GM18517 (cell line): ENCODE measurements at regions not wholly inside any gene's neighbourhood (a gene's known extent, or its start where the extent isn't known, plus 50 kb on each side); places are given as distances from the start of the nearest gene placed in this dataset.

Experiments used
- ATAC-seq: cut with Tn5 transposase; IDR thresholded peaks from one replicate; pipeline ENCODE4 v1.9.1; 2021; ENCODE audit warnings: mild to moderate bottlenecking, moderate library complexity; ENCODE audit not compliant: unreplicated experiment

- no peak for ATAC-seq
Measured at GRCh38 chr17:33352526-33352925, 59.4 kb upstream of the ASIC2 start.

GRCh38 chr17:33356266-33356665, 63.2 kb upstream of the ASIC2 start:
- ATAC-seq = no peak

DNA sequence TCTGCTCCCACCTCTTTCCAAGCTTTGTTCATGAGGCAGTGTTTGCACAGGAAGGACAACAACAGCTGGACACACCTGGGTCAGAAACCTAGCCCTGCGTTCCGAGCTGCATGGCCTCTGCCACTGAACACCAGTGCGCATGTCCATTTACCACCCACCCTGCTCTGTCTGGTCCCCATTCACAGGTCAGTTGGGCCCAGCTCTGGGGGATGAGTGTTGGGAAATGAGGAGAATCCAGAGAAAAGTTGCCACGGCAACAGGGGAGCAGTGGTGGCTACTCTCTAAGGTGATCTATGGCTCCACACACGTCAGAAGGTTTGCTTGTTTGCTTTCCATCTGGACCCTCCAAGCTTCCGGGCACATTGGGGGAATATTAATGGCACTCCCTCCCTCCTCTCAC, 70.4 kb upstream of the ASIC2 start:
- no peak for ATAC-seq

- no peak for ATAC-seq
Measured at GRCh38 chr17:33366960-33367359, 73.9 kb upstream of the ASIC2 start.

DNA sequence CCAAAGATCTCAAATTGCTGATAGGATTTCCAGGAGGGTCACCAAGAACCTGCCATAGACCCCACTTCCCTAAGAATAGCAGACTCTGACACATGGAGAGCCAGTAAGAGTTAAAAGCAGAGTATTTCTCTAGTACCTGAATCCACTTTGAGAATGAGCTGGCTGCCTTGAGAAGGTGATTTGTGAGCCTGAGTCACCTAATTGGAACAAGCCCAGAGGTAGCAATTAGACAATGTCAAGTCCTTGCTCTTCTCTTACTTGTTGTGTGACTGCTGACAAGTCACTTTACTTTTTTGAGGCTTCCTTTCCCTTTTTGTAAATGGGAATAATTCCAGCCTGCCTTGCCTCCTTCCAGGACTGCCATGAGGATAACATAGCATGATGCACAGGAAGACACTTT, 76.1 kb upstream of the ASIC2 start:
- ATAC-seq = no peak

DNA sequence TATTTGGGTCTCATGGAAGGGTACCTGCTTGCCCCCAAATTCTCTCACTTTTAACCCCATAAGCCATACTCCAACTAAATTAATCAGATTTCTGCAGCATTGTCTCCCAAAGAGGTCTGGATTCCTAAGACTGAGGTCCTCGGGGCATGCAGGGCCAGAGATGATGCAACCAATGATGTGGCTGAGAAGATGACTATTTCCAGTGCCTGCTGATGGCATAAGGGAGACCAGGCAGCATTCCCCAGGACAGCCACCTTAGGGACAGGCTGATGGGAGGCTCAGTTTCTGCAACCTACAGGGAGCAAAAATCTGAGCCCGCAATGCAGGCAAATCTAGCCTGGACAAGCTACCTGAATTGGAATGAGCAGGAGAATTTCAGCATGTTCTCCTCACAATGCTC, 76.8 kb upstream of the ASIC2 start:
- ATAC-seq = no peak

- no peak for ATAC-seq
Measured at GRCh38 chr17:33370401-33370800, 77.3 kb upstream of the ASIC2 start.

- no peak for ATAC-seq
Measured at GRCh38 chr17:33371377-33371776, 78.3 kb upstream of the ASIC2 start.

GRCh38 chr17:33373273-33373672, 80.2 kb upstream of the ASIC2 start:
- no peak for ATAC-seq

DNA sequence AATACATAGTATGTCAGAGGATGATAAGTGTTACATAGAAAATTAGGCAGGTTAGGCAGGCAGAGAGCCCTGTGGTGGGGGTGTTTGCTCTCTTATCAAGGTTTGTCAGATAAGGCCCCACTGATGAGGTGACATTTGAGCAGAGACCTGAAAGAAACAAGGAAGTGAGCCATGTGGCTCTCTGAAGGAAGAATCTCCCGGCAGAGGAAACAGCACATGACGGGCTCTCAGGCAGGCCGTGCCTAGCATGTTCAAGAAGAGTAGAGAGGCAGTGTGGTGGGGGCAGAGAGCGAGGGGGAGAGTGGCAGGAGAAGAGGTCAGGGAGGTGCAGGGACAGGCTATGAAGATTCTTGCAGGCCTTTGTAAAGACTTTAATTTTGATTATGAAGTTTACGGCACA, 82.0 kb upstream of the ASIC2 start:
- no peak for ATAC-seq

- ATAC-seq = no peak
Measured at GRCh38 chr17:33375783-33376182, 82.7 kb upstream of the ASIC2 start.

DNA sequence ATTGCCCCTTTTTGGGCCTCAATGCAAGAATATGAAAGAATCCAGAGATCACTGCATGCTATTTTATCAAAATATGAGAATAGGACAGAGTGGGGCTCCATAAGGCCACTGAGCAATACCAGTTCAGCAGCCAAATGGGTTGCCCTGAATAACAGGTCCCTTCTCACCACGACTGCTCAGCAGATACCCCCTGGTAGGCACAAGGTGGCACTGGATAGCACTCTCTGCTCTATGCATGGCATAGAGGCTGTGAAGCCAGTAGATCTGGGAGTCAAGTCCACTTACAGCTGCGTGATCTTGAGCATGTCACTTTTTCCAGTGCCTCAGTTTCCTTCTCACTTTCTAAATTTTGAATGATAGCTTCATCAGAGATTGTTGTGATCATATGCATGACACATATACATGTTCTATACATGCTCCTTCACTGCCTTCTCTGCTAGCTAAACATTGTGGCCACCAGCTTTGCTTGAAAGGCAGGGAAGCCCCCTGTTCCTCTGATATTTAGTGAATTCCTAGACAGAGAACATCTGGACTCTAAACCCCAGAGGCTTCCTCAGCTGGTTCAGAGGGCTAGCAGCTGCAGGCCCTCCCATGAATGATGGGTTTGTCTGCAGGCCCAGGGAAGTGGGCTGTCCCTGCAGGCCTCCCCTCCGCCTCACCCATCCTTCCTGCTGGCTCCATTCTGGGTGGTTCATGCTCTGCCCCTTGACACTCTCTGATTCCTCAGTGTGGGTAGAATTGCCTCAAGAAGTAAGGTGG, 84.9 kb upstream of the ASIC2 start:
- no peak for ATAC-seq

GRCh38 chr17:33381201-33381600, 88.1 kb upstream of the ASIC2 start:
- ATAC-seq = no peak

- no peak for ATAC-seq
Measured at GRCh38 chr17:33383488-33384023, 90.5 kb upstream of the ASIC2 start.

GRCh38 chr17:33385133-33385532, 92.0 kb upstream of the ASIC2 start:
- no peak for ATAC-seq

DNA sequence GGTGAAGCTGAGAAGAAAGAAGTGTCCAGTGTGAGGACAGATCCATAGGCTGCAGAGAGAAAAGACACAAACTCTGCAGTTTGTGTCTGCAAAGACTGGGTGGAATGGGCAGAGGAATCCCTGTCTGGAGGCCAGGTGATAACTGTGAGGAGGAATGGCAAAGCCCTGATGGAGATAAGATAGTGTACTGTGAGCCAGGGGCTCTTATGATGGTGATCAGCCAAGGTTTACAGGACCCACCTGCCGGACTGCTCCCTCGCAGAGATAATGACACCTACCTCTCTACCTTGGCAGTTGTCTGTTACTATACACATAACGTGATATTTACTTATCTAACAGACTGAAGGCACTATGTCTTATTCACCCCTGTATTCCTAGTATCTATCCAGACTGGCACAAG, 92.6 kb upstream of the ASIC2 start:
- no peak for ATAC-seq

- no peak for ATAC-seq
Measured at GRCh38 chr17:33387406-33387805, 94.3 kb upstream of the ASIC2 start.

GRCh38 chr17:33389504-33390135, 96.5 kb upstream of the ASIC2 start:
- ATAC-seq = no peak

DNA sequence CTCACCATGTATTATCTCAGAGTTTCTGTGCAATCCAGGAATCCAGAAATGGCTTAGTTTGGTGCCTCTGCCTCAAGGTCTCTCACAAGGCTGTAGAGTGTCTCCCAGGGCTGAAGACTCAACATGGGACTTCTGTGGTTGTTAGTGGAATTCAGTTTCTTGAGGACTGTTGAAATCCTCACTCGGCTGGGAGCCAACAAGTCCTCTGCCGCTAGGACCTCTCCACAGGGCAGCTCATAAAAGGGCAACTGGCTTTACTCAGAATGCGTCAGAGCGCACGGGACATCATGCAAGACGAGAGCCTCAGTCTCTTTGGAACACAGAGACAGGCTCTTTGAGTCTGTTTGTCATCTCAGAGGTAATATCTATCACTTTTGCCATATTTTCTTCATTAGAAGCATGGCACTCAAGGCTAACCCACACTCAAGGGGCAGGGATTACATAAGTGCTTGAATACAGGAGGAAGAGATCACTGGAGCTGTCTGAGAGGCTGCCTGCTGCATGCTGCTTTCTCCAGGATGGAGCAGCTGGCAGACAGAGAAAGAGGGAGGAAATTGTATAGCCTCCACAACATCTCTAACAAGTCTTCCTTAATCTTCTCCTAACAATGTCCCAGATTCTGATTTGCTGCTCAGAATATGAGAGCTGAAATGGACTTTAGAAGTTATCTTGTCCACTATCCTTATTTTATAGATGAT, 97.5 kb upstream of the ASIC2 start:
- no peak for ATAC-seq

DNA sequence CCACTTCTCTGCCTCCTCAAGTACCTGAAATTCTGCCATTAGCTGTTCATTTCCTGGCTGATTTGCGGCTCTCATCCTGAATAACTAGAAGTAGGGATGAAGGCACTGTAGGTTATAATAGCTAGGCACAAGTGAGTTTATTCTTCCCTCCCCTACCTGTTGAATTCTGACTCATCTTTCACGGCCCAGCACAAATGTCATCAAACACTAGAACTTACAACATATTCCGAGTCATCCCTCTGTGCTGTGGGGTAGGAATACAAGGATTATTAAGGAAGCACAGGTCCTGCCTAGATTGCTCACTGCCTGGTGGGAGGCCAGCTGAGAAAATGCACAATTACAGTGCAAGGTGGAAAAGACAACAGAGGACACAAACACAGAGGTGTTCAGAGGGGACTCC, 103.7 kb upstream of the ASIC2 start:
- ATAC-seq = no peak

- ATAC-seq = no peak
Measured at GRCh38 chr17:33398386-33398785, 105.3 kb upstream of the ASIC2 start.

DNA sequence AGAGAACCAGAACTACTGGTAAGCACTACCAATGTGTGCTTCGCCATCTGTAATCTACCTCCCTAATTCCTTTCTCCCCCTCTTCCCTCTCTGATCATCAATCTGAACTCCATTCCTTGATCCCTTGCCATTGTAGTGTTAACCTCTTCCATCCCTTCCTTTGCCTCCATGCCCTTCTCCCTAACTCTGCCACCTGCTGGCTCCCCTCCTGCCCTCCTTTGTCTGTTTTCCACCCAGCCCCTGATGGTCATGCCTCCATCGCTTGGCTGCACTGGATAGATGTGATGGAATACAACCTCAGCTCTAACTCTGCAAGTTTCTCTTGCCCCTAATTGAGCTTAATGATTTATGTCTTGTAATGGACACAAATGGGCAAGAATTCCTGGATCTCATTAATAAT, 108.2 kb upstream of the ASIC2 start:
- no peak for ATAC-seq
